Activated CD4-positive, alpha-beta T cell treated with anti-CD3 and anti-CD28 coated beads for 48 hours (primary cell): ENCODE measurements at regions not wholly inside any gene's neighbourhood (a gene's known extent, or its start where the extent isn't known, plus 50 kb on each side); places are given as distances from the start of the nearest gene placed in this dataset.

Source experiments
- DNase-seq: peaks from one replicate; pipeline ENCODE4 v3.0.0-alpha.2; 2020

DNA sequence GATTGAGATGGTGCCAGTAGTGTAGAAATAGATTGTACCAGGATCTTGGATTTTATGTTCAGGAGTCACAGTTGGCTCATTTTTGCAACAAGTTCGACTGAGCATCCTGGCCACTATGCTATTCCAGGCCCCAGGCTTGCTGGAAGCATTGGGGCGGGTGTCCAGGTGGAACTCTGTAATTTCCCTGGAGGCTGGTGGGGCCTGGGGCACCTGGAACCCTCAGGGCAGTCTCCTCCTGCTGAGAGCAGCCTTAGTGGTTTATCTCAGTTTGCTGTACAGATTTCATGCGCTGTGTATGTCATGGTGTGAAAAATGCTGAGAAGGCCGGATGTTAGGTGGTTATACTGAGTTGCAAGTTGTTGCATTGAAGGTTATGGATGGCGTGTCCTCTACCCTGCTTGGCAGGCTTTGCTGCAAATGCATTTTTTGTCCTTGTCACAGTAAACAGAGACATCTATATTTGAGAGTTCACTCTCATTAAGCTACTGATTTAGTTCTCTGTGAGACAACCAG lies 135.1 kb upstream of the MYLIP start:
- DNase-seq = no peak

GRCh38 chr6:15990179-15990578 lies 138.7 kb upstream of the MYLIP start:
- no peak for DNase-seq

- DNase-seq = no peak
These were observed 139.5 kb upstream of the MYLIP start for GRCh38 chr6:15989397-15989796.

DNA sequence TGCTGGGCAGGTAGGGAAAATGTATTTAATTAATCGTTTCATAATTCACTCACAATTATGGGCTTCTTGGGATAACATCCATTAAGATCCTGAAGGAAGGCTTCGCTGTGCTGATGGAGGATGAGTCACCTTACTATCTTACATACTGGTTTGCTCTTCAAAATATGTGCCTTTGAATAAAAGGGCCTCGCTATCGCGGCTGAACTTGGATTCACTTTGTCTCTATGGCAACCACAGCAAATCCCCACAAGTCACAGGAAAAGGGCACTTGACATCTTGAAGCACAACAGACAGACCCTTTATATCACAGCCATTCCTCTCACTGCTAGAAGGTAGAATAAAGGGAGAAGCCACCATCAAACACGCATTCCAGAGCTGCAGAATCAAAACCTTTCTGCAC lies 141.3 kb upstream of the MYLIP start:
- no peak for DNase-seq

- DNase-seq = no peak
These were observed 142.8 kb upstream of the MYLIP start for GRCh38 chr6:15986027-15986629.

DNA sequence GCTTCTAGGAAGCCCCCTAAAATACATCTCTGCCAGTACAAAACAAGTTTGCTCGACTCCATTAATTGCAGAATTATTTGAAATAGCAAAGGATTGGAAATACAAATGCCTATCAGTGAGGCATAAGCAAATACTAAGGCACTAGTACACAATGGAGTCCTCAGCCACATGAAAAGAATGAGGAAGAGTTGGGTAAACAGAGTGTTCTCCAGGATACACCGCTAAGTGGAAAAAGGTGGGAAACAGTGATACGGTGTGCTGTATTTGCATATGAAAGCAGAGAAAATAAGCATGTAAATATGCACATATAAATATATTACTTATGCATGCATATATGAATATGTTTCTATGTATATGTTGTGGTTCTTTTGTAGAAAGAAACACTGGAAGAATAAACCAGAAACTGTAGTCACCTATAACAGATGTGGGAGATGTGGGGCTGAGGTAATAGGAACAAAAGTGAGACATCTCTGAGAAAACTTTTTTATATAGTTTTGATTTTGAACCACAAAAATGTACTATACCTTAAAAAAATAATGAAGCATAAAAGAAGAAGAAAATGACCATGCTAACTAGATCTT lies 143.4 kb upstream of the MYLIP start:
- no peak for DNase-seq

GRCh38 chr6:15981956-15982355 lies 146.9 kb upstream of the MYLIP start:
- no peak for DNase-seq

- no peak for DNase-seq
These were observed 148.1 kb upstream of the MYLIP start for GRCh38 chr6:15980801-15981200.

DNA sequence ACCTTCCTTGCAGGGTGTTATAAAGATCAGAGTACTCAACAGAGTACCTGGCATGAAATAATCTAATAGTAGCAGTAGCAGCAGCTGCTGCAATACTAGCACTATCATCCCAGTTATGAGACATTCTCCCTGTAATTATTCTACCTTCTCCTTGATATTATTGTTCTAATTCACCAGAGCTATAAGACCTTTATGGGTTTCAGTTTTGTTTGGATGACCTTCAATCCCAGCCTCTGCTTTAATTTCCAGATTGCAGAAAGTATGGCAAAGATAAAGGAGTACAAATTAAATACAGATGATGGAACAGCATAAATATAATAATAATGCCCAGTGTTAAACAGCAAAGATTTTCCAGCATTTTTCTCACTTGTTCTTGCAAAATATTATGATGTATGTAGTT lies 150.5 kb upstream of the MYLIP start:
- DNase-seq = no peak

DNA sequence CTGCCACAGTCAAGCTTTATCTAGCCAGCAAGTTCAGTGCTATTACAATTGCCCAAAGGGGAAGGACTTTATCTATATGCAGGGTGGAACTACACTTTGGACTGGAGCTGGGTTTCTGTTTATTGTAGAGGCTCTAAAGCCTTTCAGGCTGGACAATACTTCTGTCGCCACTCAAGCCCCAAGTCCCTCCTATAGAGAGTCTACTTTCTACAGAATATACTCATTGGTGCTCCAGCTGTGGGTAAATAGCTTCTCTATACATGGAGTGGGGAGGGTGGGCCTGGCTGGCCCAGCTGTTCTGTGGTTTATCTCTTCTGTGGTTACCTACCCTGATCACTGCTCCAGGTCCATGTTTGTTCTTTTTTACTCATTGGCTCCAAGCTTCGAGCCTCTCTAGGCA lies 151.8 kb upstream of the MYLIP start:
- no peak for DNase-seq

DNA sequence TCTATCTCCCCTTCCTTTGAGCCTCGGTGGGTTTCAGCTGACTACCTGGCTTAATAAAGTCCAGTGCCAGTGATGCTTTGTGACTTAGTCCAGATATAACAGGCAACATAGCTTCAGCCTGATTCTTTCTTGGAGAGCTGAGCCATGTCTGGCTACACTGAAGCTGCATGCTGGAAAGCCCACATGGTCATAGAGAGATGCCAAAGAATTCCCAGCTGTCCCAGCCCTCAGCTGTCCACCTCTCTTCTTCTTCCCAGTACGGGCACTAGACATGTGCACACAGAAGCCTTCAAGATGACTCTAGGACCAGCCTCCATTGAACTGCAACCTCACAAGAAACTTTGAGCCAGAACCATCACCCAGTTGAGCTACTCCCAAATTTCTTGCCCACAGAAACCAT lies 154.1 kb upstream of the MYLIP start:
- no peak for DNase-seq

- no peak for DNase-seq
These were observed 158.4 kb upstream of the MYLIP start for GRCh38 chr6:15970517-15970916.

GRCh38 chr6:15969236-15969778 lies 159.6 kb upstream of the MYLIP start:
- DNase-seq = no peak

- no peak for DNase-seq
These were observed 160.4 kb upstream of the MYLIP start for GRCh38 chr6:15968519-15968918.

DNA sequence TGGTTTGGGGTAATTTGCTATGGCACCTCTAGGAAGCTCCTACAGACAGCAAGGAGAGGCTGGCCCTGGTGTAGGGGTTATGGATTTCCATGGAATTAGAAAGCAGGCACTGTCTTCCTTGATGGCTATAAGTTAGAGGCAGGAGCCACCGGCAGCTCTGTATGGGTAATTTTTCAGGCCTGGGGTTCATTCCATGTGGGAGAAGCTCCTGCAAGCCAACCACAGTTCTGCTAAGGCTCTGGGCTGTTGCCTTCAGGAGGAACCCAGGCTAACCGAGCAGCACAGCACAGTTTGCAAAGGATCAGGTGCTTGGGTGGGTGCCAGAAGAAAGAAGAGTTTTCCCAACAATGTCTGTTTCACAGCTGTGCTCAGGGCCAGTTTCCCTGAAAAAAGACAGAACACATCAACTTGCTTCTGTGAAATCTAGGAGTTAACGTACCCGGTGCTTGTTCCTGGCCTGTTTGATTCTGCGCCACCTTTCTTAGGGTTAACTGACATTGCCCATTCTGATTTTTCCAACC lies 162.8 kb upstream of the MYLIP start:
- DNase-seq = no peak

DNA sequence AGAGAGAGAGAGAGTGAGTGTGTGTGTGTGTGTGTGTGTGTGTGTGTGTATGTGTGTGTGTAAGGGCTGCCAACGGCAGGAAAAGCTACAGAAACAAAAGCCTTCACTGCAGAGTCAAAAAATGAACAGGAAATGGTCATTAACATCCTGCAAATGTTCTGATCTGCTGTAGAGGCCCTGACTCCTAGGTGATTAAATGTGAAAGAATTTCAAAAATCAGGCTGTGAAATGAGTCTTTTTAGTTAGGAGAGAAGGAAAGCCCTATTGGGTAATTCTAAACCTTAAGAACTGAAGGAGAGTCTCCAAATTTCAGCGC lies 166.5 kb upstream of the MYLIP start:
- no peak for DNase-seq

GRCh38 chr6:15961635-15962448 lies 167.0 kb upstream of the MYLIP start:
- DNase-seq = no peak

DNA sequence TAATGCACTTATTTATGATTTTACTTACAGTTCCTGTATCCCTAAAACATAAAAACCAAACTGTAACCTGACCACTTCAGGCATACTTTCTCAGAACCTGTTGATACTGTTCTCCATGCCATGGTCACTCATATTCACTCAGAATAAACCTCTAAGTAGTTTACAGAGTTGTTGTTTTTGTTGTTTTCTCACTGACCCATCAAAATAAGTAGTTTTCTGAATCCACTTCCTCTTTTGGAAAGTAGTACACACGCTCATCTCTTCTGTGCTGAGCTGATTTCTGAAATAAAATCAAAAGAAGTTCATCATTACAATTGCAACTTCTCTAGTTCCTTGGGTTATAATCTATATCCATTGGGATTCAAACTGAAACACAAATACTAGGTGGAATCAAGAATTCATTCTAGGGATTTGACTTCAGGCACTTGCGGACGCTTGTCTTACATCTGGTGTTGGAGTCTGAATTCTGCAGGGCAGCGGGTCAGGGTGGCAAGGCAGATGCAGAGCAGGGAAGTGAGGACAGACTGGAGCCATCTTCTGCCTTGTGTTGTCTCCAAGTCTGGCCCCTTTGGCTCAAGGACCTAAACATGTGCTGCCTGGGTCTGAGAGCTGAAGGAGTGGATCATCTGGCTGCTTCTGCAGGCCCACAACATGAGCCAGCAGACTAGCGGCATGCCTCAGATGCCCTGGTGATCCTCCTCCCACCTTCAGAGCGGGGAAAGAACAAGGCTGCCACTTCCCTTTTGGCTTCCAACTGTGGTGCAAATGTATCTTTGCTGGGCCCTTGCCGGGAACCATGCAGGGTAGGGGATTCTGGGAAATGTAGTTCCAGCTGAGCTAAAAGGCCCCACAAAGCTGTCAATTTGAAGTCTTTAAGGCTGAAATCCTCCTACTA lies 167.9 kb upstream of the MYLIP start:
- no peak for DNase-seq

GRCh38 chr6:15957655-15958169 lies 171.2 kb upstream of the MYLIP start:
- no peak for DNase-seq

DNA sequence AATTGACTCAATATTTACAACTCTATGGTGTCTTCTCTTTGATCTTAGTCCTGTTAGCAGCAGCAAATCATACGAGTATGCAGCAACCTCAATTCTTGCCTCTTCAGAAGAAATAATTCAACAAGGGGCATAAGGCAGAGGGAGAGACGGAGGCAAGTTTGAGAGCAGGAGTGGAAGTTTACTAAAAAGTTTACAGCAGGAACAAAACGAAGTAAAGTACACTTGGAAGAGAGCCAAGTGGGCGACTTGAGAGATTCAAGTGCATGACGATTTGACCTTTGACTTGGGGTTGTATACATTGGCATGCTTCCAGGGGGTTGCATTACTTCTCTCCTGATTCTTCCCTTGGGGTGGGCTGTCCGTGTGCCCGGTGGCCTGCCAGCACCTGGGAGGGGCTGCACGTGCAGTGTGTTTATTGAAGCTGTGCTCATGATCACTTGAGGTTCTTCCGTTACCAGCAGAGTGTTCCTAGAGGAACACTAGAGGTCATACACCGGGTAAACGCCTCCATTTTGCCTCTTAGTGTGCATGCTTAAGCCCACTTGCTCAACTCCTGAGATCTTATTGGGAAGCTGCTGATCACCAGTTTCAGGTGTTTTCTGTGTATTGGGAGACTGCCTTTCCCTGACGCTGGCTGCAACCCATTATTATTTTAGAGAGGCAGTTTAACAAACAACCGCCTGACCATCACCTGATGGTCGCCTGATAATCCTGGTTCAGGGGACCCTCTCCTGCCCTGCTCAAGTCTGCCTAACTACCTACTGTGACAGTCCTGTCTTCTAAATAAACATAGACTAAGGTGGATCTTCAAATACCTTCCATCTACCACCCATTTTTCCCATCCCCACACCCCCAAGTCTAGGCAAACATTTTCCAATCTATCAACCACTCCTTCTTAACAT lies 172.4 kb upstream of the MYLIP start:
- no peak for DNase-seq

DNA sequence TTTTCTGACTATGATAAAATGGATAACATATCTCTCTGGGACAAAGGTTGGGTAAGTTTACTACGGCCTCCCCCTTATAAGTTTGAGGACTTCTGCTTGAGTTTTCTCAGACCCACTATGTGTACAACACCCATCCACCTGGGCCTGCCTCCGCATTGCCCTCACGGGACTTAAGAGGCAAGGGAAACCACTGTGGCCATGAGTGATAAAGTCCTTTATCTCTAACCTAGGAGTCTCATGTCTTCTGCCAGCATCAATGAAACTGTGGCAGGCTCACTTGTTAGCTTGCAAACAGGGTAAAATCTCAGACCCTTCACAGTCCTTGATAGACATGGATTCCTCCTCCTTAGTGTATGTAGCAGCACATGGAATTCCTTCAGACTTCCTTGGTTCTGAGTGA lies 173.4 kb upstream of the MYLIP start:
- no peak for DNase-seq
